GM18873 (cell line): ENCODE measurements at regions not wholly inside any gene's neighbourhood (a gene's known extent, or its start where the extent isn't known, plus 50 kb on each side); places are given as distances from the start of the nearest gene placed in this dataset.
"Not testable (repeated sequence)": the region's sequence is repeated elsewhere in the genome, so short reads cannot be mapped to it uniquely, and the experiment has no call there.

Source experiments
- ATAC-seq: cut with Tn5 transposase; IDR thresholded peaks from one replicate; pipeline ENCODE4 v1.9.1; 2021; ENCODE audit warnings: mild to moderate bottlenecking, moderate library complexity, moderate number of reproducible peaks; ENCODE audit not compliant: unreplicated experiment, low FRiP score

GRCh38 chr13:65841156-65841555 lies 1389.0 kb downstream of the PCDH9 start:
- no peak for ATAC-seq

- ATAC-seq: no peak
Measured at GRCh38 chr13:65836066-65836465, 1394.1 kb downstream of the PCDH9 start.

DNA sequence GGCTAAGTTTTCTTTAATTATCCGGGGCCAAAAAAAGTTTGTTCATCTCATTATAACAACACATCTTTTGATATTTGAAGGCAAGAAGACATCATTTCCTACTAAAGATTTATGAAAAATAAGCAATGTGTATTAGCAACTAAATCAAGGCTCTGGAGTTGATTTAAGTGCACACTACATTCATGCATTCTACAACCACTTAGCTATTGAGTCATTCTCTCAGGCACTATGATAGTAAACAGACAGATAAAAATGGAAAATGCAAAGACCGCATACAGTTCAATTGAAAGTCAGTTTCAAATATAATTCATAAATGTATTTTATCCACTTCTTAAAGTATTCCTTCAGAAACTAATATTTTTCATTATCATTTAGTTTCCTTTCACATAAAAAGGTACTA lies 1395.2 kb downstream of the PCDH9 start:
- no peak for ATAC-seq

- no peak for ATAC-seq
Measured at GRCh38 chr13:65830411-65831205, 1399.5 kb downstream of the PCDH9 start.

DNA sequence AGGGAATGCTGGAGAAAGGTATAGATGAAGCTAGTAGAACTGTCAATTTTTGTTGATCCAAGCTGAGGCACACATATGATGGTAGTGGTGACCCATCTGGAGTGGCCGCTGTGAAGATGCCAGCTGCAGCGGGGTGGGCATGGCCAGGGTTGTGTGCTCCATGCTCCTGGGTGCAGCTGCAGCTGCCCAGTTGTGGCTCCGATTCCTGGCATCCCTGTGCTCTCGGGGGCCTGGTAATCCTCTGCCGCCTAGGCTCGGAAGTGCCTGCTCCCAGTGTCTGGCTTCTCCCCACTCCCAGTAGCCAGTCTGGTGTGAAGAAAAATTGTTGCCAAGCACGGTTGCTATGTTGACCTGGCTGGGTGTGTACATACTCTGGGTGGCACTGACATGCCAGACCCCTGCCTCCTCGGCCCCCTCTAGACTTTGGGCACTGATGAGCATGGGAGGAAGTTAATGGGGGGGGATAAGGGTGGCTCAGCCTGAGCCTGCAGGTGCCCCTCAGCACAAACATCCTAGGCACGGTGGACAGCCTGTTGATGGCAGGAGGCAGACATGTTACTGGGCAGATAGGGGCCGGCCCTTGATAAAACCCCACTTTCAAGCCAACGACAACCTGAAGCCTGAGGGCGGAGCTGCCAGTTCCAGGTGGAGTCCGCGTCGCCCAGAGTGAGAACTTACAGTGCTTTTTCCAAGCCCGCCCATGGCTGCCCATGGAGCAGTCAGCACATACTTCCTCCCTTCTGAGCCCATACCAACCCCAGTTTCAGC lies 1400.7 kb downstream of the PCDH9 start:
- no peak for ATAC-seq

DNA sequence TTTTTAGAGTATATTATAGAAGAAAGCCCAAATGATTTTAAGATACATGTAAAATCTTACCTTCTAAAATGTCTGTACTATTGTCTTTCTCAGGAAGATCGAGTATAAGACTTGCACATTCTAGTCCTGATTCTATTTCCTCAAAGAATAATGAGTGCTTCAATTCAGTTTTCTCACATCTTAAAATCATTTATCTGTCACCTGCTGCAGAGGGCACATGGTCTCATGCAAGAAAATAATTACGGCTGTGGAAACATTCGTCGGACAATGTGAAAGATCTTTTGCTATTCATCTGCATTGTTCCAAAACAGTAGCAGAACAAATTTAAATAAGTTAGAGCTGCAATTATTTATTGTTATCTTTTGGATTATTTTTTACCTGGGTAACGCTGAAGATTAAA lies 1403.5 kb downstream of the PCDH9 start:
- no peak for ATAC-seq

- no peak for ATAC-seq
Measured at GRCh38 chr13:65825039-65825438, 1405.1 kb downstream of the PCDH9 start.

GRCh38 chr13:65808061-65808460 lies 1422.1 kb downstream of the PCDH9 start:
- ATAC-seq: no peak

DNA sequence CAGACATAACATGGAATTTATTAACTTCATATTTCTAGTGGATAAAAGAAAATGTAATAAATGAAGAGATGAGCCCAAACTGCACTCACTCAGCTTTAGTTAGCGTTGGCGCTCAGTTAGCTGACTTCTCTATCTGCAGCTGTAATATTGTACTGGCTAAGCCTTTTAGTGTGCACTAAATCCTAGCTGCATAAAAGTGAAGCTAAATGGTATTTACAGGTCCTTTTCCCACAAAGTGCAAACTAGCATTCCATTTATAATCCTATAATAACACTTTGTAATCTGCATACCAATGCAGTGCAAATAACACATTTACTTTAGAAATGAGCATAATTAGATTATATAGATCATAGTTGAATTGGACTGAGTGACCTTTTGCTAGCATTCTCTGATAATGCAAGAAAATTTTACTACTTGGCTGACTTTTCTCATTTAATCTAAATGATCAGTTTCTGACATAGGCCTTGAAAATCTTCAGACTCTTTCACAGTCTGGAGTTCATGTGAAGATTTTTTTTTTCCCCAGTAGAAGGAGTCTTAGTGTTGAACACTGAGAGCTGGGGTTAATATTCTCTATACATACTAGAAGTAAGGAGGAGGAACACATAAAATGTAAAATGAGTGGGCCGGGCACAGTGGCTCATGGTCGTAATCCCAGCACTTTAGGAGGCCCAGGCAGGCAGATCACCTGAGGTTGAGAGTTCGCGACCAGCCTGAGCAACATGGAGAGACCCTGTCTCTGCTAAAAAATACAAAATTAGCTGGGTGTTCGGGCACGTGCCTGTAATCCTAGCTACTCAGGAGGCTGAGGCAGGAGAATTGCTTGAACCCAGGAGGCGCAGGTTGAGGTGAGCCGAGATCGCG lies 1426.4 kb downstream of the PCDH9 start:
- ATAC-seq: no peak

DNA sequence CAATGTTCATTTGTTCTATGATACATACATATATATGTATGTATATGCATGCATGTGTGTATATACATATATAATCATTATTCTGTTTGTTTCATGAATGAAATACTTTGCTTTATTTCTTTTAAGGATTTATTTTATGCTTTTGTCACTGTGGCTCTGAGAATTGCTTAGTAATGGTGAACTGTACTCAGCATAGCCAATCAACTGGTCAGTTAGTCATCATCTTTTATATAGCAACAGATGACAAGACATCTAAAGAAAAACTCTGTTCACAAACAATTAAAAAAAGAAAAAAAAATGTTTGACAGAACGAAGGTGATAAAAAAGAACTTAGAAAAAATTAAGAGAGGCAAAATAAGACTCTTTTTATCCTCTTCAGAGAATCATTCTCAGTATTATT lies 1440.3 kb downstream of the PCDH9 start:
- no peak for ATAC-seq

- no peak for ATAC-seq
Measured at GRCh38 chr13:65787082-65787481, 1443.1 kb downstream of the PCDH9 start.

DNA sequence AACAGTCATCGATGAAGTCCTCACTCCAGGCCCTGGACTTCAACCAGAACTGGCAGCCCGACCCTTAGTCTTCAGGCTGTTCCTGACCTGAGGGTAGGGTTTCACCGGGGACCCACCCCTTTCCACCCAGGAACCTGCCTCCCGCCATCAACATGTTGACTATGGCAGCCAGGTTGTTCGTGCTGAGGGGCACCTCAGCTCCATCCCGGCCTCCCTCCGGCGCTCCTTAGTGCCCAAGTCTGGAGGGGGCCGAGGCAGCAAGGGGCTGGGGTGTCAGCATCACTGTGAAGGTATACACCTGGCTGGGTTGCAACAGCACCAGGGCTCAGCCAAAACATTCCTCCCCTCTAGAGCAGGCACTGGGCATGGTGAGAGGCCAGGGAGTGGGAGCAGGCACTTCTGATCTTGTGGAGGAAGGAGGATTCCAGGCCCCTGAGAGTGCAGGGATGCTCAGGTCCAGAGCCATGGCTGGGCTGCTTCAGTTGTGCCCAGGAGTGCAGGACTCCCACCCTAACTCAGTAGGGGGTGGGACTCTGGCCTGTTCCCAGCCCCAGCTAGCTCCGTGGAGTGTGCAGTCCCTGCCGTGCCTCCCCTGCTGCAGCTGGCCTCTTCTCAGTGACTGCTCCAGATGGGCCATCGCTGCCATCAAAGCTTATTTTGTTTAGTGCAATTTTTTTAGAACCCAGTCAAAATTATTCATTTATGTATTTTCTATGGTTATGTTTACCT lies 1445.9 kb downstream of the PCDH9 start:
- no peak for ATAC-seq

DNA sequence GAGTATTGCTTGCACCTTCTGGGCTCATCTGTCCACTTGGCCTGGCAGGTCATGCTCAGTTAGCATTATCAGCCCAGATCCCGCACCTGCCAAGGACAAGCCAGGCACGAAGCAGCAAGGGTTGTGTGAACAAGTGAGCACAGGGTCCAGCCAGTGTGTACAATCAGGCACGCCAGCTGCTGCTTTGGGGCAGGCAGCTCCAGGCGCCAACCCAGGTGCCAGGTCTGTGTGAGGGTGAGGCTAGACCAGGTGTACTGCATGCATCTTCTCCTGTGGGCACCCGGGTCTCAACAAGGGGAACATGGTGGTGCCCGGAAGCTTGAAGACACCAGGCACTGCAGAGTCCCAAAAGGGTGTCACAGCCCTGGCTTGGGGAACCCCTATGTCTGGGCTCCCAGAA lies 1446.8 kb downstream of the PCDH9 start:
- no peak for ATAC-seq

GRCh38 chr13:65771704-65772313 lies 1458.3 kb downstream of the PCDH9 start:
- not testable (repeated sequence) for ATAC-seq

- no peak for ATAC-seq
Measured at GRCh38 chr13:65768545-65768944, 1461.6 kb downstream of the PCDH9 start.

DNA sequence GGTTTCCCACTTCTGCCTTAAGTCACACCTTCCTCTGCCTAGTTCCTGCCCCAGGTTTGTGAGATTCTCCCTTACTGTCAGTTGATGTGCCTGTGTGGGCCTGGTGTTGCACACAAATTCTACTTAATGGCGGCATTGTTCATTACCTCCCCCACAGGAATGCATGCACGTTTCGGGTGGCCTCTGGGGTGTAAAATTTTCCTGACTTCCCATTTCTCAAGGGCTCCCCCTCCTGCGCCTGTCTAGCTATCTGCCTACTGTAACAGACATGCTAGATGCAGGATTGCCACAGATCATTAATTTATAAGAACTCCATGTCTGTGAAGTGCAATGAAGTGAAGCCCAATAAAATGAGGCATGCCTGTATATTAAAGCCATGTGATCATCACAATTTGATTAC lies 1466.3 kb downstream of the PCDH9 start:
- ATAC-seq: no peak

DNA sequence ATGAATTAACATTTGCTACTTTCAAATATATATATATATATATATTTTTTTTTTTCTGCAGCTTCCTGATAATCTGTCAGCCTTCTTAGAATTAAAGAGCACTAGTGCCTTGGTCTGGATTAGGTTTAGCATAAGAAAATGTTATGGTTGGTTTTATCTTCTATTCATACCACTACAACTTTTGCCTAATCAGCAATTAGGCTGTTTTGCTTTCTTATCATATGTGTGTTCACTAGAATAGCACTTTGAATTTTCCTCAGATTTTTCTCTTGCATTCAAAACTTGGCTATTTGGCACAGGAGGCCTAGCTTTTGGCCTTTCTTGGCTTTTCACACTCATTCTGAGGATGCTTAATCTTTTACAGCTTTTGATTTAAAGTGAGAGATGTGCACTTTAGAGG lies 1468.1 kb downstream of the PCDH9 start:
- ATAC-seq: no peak

GRCh38 chr13:65756071-65756671 lies 1474.0 kb downstream of the PCDH9 start:
- ATAC-seq: no peak

DNA sequence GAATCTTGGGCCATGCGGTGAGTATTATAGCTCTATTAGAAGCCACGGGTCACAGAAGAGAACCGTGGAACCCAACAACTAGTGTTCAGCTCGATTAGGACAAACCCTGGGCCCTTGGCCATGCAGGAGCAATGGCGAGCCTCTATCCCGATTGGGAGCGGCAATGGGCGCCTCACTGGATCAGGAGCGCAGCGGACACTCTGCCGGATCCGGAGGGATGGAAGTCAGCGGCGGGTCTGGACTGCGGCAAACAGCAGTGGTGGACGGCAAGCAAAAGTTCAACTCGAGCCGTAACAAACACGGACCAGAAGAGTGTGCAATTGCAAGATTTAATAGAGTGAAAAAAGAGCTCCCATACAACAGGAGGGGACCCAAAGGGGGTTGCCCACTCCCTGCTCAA lies 1481.9 kb downstream of the PCDH9 start:
- no peak for ATAC-seq
